ENCODE measurements at regions not wholly inside any gene's neighbourhood (a gene's known extent, or its start where the extent isn't known, plus 50 kb on each side); places are given as distances from the start of the nearest gene placed in this dataset.

- peaks cover 41% of the 10 kb centered on the region for H3K9me3 Mint-ChIP-seq
- H3K4me3 Mint-ChIP-seq: no peak overlapping the region
- H3K27ac Mint-ChIP-seq: no peak overlapping the region
- no peaks in the 10 kb centered on the region for H3K27me3 Mint-ChIP-seq (ENCODE audit: low read depth, poor library complexity)
- no peak for DNase-seq
- peaks cover 6% of the 10 kb centered on the region for H3K36me3 Mint-ChIP-seq (ENCODE audit: low read depth)
- no peaks in the 10 kb centered on the region for H3K4me1 Mint-ChIP-seq
- no peak for TF ChIP-seq CTCF (IDR thresholded peaks at IDR 0.05)
Measured at GRCh38 chr1:55456971-55457370, 241.8 kb upstream of the USP24 start.

GRCh38 chr1:55448261-55448660, 233.1 kb upstream of the USP24 start:
- Mint-ChIP-seq H3K4me3 (no peak overlapping the region), H3K9me3 (peaks cover 12% of the 10 kb centered on the region), H3K4me1 (no peaks in the 10 kb centered on the region), H3K36me3 (ENCODE audit: low read depth) (no peaks in the 10 kb centered on the region), H3K27me3 (ENCODE audit: low read depth, poor library complexity) (no peaks in the 10 kb centered on the region), H3K27ac (no peak overlapping the region)
- TF ChIP-seq CTCF (IDR thresholded peaks at IDR 0.05): no peak
- no peak for DNase-seq

GRCh38 chr1:55447488-55447887, 232.3 kb upstream of the USP24 start:
- DNase-seq: no peak
- TF ChIP-seq CTCF (IDR thresholded peaks at IDR 0.05): no peak
- no peak overlapping the region for H3K4me3 Mint-ChIP-seq
- H3K36me3 Mint-ChIP-seq (ENCODE audit: low read depth): no peaks in the 10 kb centered on the region
- no peak overlapping the region for H3K27ac Mint-ChIP-seq
- peaks cover 12% of the 10 kb centered on the region for H3K9me3 Mint-ChIP-seq
- H3K4me1 Mint-ChIP-seq: no peaks in the 10 kb centered on the region
- no peaks in the 10 kb centered on the region for H3K27me3 Mint-ChIP-seq (ENCODE audit: low read depth, poor library complexity)

GRCh38 chr1:55446351-55446750, 231.2 kb upstream of the USP24 start:
- H3K27me3 Mint-ChIP-seq (ENCODE audit: low read depth, poor library complexity): no peaks in the 10 kb centered on the region
- H3K4me3 Mint-ChIP-seq: no peak overlapping the region
- no peak overlapping the region for H3K27ac Mint-ChIP-seq
- H3K9me3 Mint-ChIP-seq: peaks cover 9% of the 10 kb centered on the region
- no peak for TF ChIP-seq CTCF (IDR thresholded peaks at IDR 0.05)
- DNase-seq: no peak
- no peaks in the 10 kb centered on the region for H3K36me3 Mint-ChIP-seq (ENCODE audit: low read depth)
- H3K4me1 Mint-ChIP-seq: no peaks in the 10 kb centered on the region

GRCh38 chr1:55445416-55445815, 230.3 kb upstream of the USP24 start:
- no peaks in the 10 kb centered on the region for H3K36me3 Mint-ChIP-seq (ENCODE audit: low read depth)

More at GRCh38 chr1:55445416-55445815, 230.3 kb upstream of the USP24 start:
- no peak for TF ChIP-seq CTCF (IDR thresholded peaks at IDR 0.05)
- Mint-ChIP-seq H3K9me3 (peaks cover 2% of the 10 kb centered on the region), H3K4me1 (no peaks in the 10 kb centered on the region), H3K4me3 (no peak overlapping the region), H3K27ac (no peak overlapping the region), H3K27me3 (ENCODE audit: low read depth, poor library complexity) (no peaks in the 10 kb centered on the region)
- no peak for DNase-seq

Data from nephron progenitor cell (in vitro differentiated cells).